ENCODE measurements at regions not wholly inside any gene's neighbourhood (a gene's known extent, or its start where the extent isn't known, plus 50 kb on each side); places are given as distances from the start of the nearest gene placed in this dataset.

DNA sequence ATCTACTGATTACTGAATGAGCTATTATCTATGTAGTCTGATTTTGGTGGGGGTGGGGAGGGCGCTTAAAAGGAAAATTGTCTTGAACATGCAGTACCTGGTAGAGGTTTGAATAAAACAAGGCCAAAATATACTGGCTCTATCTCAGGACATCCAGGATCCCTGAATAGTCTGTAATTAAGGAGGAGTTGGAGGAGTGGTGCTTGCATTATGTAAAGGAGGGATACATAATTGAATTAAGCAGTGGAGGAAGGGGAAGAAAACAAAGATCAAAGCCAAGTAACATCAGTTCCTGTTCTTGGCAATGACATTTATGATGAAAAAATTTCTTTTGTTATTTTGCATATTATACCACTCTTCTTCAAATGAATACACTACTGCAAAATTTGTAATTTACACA, 539.4 kb upstream of the ZEB2 start:
- DNase-seq (ENCODE audit: low read depth, low spot score), result no peak
- no peak overlapping the region for H3K4me3 ChIP-seq (ENCODE audit: low read length)

- H3K4me3 ChIP-seq (ENCODE audit: low read length), result no peak overlapping the region
- no peak for DNase-seq (ENCODE audit: low read depth, low spot score)
These were observed 538.5 kb upstream of the ZEB2 start for GRCh38 chr2:145058457-145058856.

DNA sequence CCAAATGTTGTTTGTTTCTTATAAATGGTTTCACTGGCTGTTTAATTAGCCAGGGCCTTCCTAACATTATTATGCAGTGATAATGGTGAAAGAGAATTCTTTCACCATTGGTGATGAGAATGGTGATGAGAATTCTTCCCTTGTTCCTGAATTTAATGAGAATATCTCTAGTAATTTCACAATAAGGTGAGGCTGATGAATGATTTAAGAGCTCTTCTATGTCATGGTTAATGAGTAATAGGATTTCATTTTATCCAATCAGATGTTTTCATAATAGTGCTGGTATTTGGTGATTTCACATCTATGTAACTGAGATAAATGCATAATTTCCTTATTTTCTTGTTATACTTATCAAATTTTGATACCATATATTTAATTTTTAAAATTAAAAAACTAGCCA, 535.7 kb upstream of the ZEB2 start:
- no peak for DNase-seq (ENCODE audit: low read depth, low spot score)
- H3K4me3 ChIP-seq (ENCODE audit: low read length), result no peak overlapping the region

DNA sequence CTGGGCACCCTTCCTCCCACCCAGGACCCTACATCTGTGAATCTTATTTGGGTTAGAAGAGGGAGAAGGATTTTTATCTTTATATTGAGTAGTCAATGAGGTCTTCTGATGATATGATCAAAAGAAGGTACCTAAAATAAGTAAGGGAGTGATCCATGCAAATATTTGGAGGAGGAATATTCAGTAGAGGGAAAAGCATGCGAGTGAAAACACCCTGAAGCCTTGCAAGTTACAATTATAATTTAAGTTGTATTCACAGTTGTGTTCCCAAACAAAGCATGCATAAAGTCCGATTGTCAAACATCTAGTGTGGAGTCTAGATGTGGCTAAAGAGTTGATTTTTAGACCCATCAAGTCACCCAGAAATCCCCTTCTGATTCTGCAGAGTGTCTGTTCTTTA, 530.2 kb upstream of the ZEB2 start:
- no peak overlapping the region for H3K4me3 ChIP-seq (ENCODE audit: low read length)
- DNase-seq (ENCODE audit: low read depth, low spot score), result no peak

DNA sequence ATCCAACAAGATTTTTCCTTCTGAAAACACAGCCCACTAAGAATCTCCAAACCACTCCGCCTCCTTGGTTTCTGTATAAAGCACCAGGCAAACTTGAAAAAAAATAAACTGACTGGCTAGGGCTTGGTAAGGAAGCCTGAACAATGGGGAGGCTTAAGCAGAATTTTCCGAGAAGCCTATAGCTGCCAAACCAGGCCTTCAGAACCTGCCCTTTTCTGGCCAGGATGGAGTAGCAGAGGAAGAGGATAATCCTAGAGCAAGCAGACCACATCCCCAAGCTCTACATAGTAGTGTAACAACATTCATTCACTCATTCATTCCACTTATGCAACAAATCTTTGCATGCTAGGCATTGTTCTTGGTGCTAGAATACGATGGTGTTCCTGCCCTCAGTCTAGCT, 529.6 kb upstream of the ZEB2 start:
- no peak overlapping the region for H3K4me3 ChIP-seq (ENCODE audit: low read length)
- DNase-seq (ENCODE audit: low read depth, low spot score), result no peak

DNA sequence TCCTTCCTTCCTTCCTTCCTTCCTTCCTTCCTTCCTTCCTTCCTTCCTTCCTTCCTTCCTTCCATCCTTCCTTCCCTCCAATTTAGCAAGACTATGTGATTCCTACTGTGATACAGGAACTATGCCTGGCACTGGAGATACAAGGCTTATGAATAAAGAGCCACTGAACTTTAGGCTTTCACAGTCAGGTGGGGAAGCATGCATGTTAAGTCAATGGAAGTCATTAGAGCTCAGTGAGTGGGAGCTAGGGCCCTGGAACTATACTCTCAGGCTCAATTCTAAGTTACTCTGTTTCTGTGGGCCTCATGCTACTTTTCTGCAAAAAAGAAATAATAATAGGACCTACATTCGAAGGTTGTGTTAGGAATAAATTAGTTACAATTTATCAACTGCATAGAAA, 527.6 kb upstream of the ZEB2 start:
- H3K4me3 ChIP-seq (ENCODE audit: low read length), result no peak overlapping the region
- no peak for DNase-seq (ENCODE audit: low read depth, low spot score)

GRCh38 chr2:145044491-145044890, 524.6 kb upstream of the ZEB2 start:
- no peak for DNase-seq (ENCODE audit: low read depth, low spot score)

GRCh38 chr2:145043399-145043834, 523.5 kb upstream of the ZEB2 start:
- DNase-seq (ENCODE audit: low read depth, low spot score), result no peak
- no peak overlapping the region for H3K4me3 ChIP-seq (ENCODE audit: low read length)

More at GRCh38 chr2:145044491-145044890, 524.6 kb upstream of the ZEB2 start:
- H3K4me3 ChIP-seq (ENCODE audit: low read length), result no peak overlapping the region

GRCh38 chr2:145041706-145042105, 521.8 kb upstream of the ZEB2 start:
- H3K4me3 ChIP-seq (ENCODE audit: low read length), result no peak overlapping the region
- no peak for DNase-seq (ENCODE audit: low read depth, low spot score)

DNA sequence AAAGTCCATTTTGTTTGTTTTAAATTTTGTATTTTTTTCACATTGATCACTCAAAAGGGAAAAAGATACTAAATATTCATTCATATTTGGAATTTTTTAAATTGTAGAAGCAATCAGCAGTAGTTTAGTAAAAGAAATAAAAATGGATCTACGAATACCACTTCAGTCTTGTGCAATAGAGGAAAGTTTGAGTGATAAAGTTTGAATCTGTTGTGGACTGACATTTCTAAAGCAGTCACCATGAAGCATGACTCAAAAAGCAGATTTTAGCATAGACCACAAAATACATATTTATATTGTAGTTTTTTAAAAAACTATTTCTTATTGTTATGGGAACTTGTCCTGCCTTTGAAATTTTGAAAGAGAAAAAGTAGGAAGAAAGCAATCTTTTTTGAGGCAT, 520.5 kb upstream of the ZEB2 start:
- H3K4me3 ChIP-seq (ENCODE audit: low read length), result no peak overlapping the region
- DNase-seq (ENCODE audit: low read depth, low spot score), result no peak

GRCh38 chr2:145038041-145038525, 518.2 kb upstream of the ZEB2 start:
- no peak overlapping the region for H3K4me3 ChIP-seq (ENCODE audit: low read length)
- DNase-seq (ENCODE audit: low read depth, low spot score), result no peak

DNA sequence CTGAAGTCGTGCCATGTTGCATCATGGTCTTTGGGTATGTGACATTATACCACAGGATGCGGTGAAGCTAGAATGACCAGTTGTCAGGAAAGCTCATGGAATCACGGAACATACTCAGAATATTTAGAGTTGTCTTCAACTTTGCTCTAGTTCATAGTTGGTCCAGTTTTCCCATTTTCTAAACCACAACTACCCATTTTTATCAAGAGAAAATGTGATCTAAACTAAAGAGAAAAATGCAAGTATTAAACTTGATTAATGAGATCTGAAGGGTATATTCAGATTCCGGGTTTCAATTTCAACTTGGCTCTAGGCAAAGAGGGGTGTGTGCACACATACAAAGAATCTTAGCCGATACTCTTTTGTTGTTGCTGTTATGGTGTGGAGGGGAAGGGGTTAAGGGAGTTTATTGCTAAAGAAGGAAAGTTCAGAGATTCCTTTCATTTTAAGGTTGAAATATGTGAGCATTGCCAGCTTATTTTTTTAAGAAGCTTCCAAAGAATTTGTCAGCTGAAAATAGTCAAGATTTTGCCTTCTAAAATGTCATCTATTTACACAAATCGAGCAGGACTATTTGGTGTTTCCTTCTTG, 516.6 kb upstream of the ZEB2 start:
- no peak for DNase-seq (ENCODE audit: low read depth, low spot score)
- no peak overlapping the region for H3K4me3 ChIP-seq (ENCODE audit: low read length)

- no peak overlapping the region for H3K4me3 ChIP-seq (ENCODE audit: low read length)
- no peak for DNase-seq (ENCODE audit: low read depth, low spot score)
These were observed 514.6 kb upstream of the ZEB2 start for GRCh38 chr2:145034511-145034910.

GRCh38 chr2:145033438-145033837, 513.5 kb upstream of the ZEB2 start:
- H3K4me3 ChIP-seq (ENCODE audit: low read length), result no peak overlapping the region
- DNase-seq (ENCODE audit: low read depth, low spot score), result no peak

DNA sequence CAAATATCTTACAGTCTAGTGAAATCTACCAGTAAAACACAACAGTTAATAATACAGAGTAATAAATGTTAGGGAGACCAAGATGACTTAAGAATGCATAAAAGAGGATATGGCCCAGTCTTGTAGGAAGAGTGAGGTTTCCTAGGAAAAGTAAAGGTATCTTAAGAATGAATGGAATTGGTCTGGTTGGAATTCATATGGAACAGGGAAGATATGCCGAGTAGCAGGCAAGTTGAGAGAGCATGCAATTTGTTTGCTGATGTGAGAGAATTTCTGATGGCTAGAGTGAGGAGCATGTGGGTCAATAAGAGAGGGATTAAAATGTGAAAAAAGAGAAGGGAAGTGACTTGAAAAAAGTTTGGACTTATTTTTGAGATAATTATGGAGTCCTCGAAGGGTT, 512.9 kb upstream of the ZEB2 start:
- no peak overlapping the region for H3K4me3 ChIP-seq (ENCODE audit: low read length)
- no peak for DNase-seq (ENCODE audit: low read depth, low spot score)

- no peak for DNase-seq (ENCODE audit: low read depth, low spot score)
- no peak overlapping the region for H3K4me3 ChIP-seq (ENCODE audit: low read length)
These were observed 510.0 kb upstream of the ZEB2 start for GRCh38 chr2:145029873-145030272.

DNA sequence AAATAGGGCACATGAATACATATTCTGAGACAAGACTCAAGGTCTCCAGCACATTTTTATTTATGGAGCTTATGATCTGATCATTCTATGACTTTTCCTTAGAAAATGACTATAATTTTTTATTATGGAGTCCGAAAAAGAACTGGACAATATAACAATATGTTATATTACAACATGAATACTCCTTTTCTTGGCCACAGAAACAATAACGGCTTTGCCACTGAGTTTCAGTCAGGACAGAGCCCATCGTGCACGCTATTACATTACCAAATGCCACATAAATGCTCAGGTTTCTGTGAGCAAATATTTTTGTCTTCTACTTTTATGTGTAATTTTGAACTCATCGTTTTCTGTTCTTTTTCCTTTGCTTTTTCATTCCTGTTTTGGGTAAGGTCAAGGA, 509.2 kb upstream of the ZEB2 start:
- no peak overlapping the region for H3K4me3 ChIP-seq (ENCODE audit: low read length)
- no peak for DNase-seq (ENCODE audit: low read depth, low spot score)

DNA sequence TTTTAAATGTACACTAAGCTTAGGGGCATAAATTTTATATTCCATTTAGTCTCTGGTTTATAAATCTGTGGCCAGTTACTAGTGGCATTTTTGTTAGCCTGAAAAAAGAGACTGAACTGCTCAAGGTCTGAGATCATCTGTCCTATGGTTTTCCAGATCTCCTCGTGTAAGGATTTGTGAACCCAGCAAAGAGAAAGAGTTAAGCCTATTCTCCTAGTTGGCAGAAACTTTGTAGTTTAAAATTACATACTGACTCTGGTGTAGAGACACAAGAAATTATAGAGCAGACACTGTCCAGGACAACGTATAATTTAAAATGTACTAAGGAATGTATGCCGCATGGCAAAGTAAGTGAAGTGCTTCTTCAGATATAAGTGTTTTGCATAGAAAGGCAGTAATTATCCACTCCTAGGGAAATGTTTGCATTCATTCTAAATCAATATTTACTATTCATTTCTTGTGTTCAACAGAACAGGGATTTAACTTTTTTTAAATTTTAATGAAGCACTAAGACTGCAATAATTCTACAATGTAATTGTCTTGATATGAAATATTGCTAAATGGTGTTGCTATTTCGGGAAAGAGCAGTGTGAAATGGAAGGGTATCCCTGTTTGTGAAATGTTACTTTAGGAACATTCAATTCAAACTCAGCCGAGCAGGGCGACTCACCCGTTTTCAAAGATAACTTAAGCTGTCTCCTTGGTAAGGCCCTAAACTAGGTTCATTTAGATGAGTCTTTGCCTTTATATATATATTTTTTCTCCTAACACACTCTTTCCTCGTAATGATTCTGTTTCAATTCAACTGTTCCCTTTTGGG, 508.4 kb upstream of the ZEB2 start:
- DNase-seq (ENCODE audit: low read depth, low spot score), result no peak

DNA sequence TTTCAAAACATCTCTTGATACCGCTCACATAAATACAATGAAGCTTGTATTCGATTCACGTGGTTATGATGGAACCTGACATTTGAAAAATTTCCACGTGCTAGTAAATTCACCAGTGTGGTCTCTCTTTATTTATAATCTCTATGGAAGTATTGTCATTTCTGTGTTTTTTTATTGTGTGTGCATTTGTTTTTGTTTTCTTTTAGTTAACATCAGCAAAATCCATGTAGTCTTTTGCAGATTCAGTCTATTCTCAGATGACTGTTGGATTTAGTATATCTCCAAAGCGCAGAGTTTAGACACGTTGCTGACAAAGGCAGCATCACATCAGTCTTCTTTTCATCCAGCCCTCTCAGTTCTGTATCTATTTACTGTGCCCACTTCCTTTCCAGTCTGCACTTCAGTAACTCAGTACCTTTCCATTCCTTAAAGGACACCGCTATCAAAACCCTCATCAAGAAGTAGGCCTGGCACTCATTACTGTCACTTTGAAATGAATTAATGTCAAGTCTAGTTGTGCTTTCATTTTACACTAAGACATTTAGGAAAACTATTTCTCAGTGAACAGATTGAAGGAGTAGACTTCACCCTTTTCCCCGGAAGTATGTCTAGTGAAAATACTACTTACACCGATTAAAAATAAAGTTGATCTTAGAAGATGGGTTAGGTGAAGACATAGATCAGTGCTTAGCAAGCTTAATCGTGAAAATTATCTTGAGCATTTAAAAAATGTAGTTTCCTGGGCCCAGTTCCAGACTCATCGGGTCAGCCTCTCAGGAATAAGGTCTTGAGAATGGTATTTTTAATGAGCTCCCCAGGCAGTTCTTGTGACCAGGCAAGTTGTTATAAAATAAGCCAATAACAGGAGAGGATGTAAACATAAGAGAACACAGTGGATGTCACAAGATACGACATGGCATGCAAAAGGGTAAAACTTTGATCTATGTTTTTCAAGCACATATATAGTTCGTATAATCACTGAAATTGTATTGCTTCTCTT, 506.8 kb upstream of the ZEB2 start:
- no peak for DNase-seq (ENCODE audit: low read depth, low spot score)

More for the DNA sequence above, 508.4 kb upstream of the ZEB2 start:
- H3K4me3 ChIP-seq (ENCODE audit: low read length), result no peak overlapping the region

DNA sequence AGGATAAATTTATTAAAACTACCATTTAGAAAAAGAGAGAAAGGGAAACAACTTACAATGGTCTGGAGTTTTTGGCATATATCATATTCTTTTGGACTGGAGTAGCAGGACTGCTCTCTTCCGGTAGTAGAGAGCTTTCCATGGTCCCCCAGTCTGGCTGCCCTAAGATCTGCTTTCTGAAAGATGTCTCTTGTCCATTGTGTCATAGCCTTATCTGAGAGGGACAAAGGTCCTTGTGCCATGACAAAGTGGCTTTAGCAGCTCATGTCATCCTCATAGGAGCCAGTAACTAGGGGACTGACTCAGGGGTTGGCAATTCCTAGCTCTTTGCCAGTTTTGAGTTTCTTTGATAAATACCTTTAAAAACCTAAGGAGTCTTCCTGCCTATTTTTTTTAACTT, 505.5 kb upstream of the ZEB2 start:
- no peak overlapping the region for H3K4me3 ChIP-seq (ENCODE audit: low read length)
- no peak for DNase-seq (ENCODE audit: low read depth, low spot score)

More for the DNA sequence above, 506.8 kb upstream of the ZEB2 start:
- no peak overlapping the region for H3K4me3 ChIP-seq (ENCODE audit: low read length)

Measured in Jurkat, Clone E6-1 (cell line).